ENCODE measurements at regions not wholly inside any gene's neighbourhood (a gene's known extent, or its start where the extent isn't known, plus 50 kb on each side); places are given as distances from the start of the nearest gene placed in this dataset.
"Not testable (repeated sequence)": the region's sequence is repeated elsewhere in the genome, so short reads cannot be mapped to it uniquely, and the experiment has no call there.

GRCh38 chr4:147217655-147218054 lies 263.2 kb upstream of the EDNRA start:
- H3K27ac Mint-ChIP-seq: no peak overlapping the region
- no peak overlapping the region for H3K4me3 Mint-ChIP-seq
- H3K36me3 Mint-ChIP-seq: no peaks in the 10 kb centered on the region

GRCh38 chr4:147219145-147219544 lies 261.8 kb upstream of the EDNRA start:
- H3K27ac Mint-ChIP-seq: no peak overlapping the region
- ATAC-seq (ENCODE audit: low read depth in 2 of 2) (no peak), DNase-seq (no peak)
- H3K4me1 Mint-ChIP-seq: no peaks in the 10 kb centered on the region
- no peak overlapping the region for H3K4me3 Mint-ChIP-seq
- H3K36me3 Mint-ChIP-seq: no peaks in the 10 kb centered on the region
- peaks cover 0 to 4% (median 0%) of the 10 kb centered on the region in 3 donors for H3K27me3 Mint-ChIP-seq
- peaks cover 0 to 4% (median 0%) of the 10 kb centered on the region in 7 donors for H3K9me3 Mint-ChIP-seq

More at GRCh38 chr4:147217655-147218054, 263.2 kb upstream of the EDNRA start:
- no peaks in the 10 kb centered on the region for H3K27me3 Mint-ChIP-seq
- peaks cover 0 to 5% (median 0%) of the 10 kb centered on the region in 7 donors for H3K9me3 Mint-ChIP-seq
- DNase-seq (no peak), ATAC-seq (ENCODE audit: low read depth in 2 of 2) (no peak)
- no peaks in the 10 kb centered on the region for H3K4me1 Mint-ChIP-seq

- Mint-ChIP-seq H3K27ac (no peak overlapping the region), H3K27me3 (peaks cover 0 to 4% (median 0%) of the 10 kb centered on the region in 3 donors), H3K36me3 (no peaks in the 10 kb centered on the region), H3K4me1 (no peaks in the 10 kb centered on the region), H3K9me3 (peaks cover 0 to 4% (median 1%) of the 10 kb centered on the region in 7 donors), H3K4me3 (no peak overlapping the region)
- DNase-seq: no peak
- ATAC-seq (ENCODE audit: low read depth in 2 of 2): no peak
Observed at GRCh38 chr4:147220833-147221232, 260.1 kb upstream of the EDNRA start.

- Mint-ChIP-seq H3K27me3 (peaks cover 0 to 4% (median 0%) of the 10 kb centered on the region in 3 donors), H3K4me1 (no peaks in the 10 kb centered on the region), H3K9me3 (peaks cover 0 to 4% (median 1%) of the 10 kb centered on the region in 7 donors), H3K4me3 (no peak overlapping the region), H3K36me3 (no peaks in the 10 kb centered on the region), H3K27ac (no peak overlapping the region)
- no peak for DNase-seq
- no peak for ATAC-seq (ENCODE audit: low read depth in 2 of 2)
Observed at GRCh38 chr4:147222906-147223305, 258.0 kb upstream of the EDNRA start.

- no peak overlapping the region for H3K27ac Mint-ChIP-seq
- ATAC-seq (ENCODE audit: low read depth in 2 of 2): no peak
- no peak overlapping the region for H3K4me3 Mint-ChIP-seq
- DNase-seq: no peak
- no peaks in the 10 kb centered on the region for H3K4me1 Mint-ChIP-seq
- H3K27me3 Mint-ChIP-seq: peaks cover 0 to 4% (median 0%) of the 10 kb centered on the region in 3 donors
- peaks cover 0 to 4% (median 1%) of the 10 kb centered on the region in 7 donors for H3K9me3 Mint-ChIP-seq
- H3K36me3 Mint-ChIP-seq: no peaks in the 10 kb centered on the region
Observed at GRCh38 chr4:147223576-147223975, 257.3 kb upstream of the EDNRA start.

- H3K36me3 Mint-ChIP-seq: no peaks in the 10 kb centered on the region
- H3K27me3 Mint-ChIP-seq: no peaks in the 10 kb centered on the region
- no peak for DNase-seq
- H3K4me1 Mint-ChIP-seq: no peaks in the 10 kb centered on the region
- no peak for ATAC-seq (ENCODE audit: low read depth in 2 of 2)
- H3K4me3 Mint-ChIP-seq: no peak overlapping the region
- no peak overlapping the region for H3K27ac Mint-ChIP-seq
- peaks cover 0 to 2% (median 0%) of the 10 kb centered on the region in 7 donors for H3K9me3 Mint-ChIP-seq
Observed at GRCh38 chr4:147236806-147237205, 244.1 kb upstream of the EDNRA start.

- Mint-ChIP-seq H3K4me3 (no peak overlapping the region), H3K4me1 (no peaks in the 10 kb centered on the region), H3K27me3 (no peaks in the 10 kb centered on the region), H3K9me3 (peaks cover 0 to 5% (median 0%) of the 10 kb centered on the region in 7 donors), H3K27ac (no peak overlapping the region), H3K36me3 (no peaks in the 10 kb centered on the region)
- DNase-seq (no peak), ATAC-seq (ENCODE audit: low read depth in 2 of 2) (no peak)
Observed at GRCh38 chr4:147244786-147245185, 236.1 kb upstream of the EDNRA start.

- Mint-ChIP-seq H3K27me3 (no peaks in the 10 kb centered on the region), H3K4me1 (no peaks in the 10 kb centered on the region), H3K9me3 (peaks cover 0 to 8% (median 2%) of the 10 kb centered on the region in 7 donors), H3K36me3 (no peaks in the 10 kb centered on the region), H3K27ac (no peak overlapping the region), H3K4me3 (no peak overlapping the region)
- no peak for DNase-seq
- ATAC-seq (ENCODE audit: low read depth in 2 of 2): no peak
Observed at GRCh38 chr4:147246096-147246495, 234.8 kb upstream of the EDNRA start.

- ATAC-seq (ENCODE audit: low read depth in 2 of 2); DNase-seq; H3K27ac Mint-ChIP-seq; H3K4me1 Mint-ChIP-seq; H3K4me3 Mint-ChIP-seq; H3K36me3 Mint-ChIP-seq; H3K27me3 Mint-ChIP-seq: not testable (repeated sequence)
- peaks cover 0 to 12% (median 2%) of the 10 kb centered on the region in 7 donors for H3K9me3 Mint-ChIP-seq
Observed at GRCh38 chr4:147246528-147246927, 234.4 kb upstream of the EDNRA start.

- DNase-seq: no peak
- Mint-ChIP-seq H3K27ac (no peak overlapping the region), H3K4me3 (no peak overlapping the region), H3K9me3 (peaks cover 0 to 14% (median 3%) of the 10 kb centered on the region in 7 donors), H3K36me3 (no peaks in the 10 kb centered on the region), H3K4me1 (no peaks in the 10 kb centered on the region), H3K27me3 (no peaks in the 10 kb centered on the region)
- no peak for ATAC-seq (ENCODE audit: low read depth in 2 of 2)
Observed at GRCh38 chr4:147247579-147247978, 233.3 kb upstream of the EDNRA start.

GRCh38 chr4:147250062-147250461 lies 230.8 kb upstream of the EDNRA start:
- H3K27ac Mint-ChIP-seq: no peak overlapping the region
- peaks cover 0 to 15% (median 8%) of the 10 kb centered on the region in 7 donors for H3K9me3 Mint-ChIP-seq
- DNase-seq (no peak), ATAC-seq (ENCODE audit: low read depth in 2 of 2) (no peak)
- no peak overlapping the region for H3K4me3 Mint-ChIP-seq
- no peaks in the 10 kb centered on the region for H3K27me3 Mint-ChIP-seq
- no peaks in the 10 kb centered on the region for H3K4me1 Mint-ChIP-seq
- no peaks in the 10 kb centered on the region for H3K36me3 Mint-ChIP-seq

GRCh38 chr4:147255268-147255667 lies 225.6 kb upstream of the EDNRA start:
- not testable (repeated sequence) for H3K4me3 Mint-ChIP-seq; H3K27ac Mint-ChIP-seq; DNase-seq; H3K4me1 Mint-ChIP-seq; H3K36me3 Mint-ChIP-seq; H3K27me3 Mint-ChIP-seq; ATAC-seq (ENCODE audit: low read depth in 2 of 2)
- H3K9me3 Mint-ChIP-seq: peaks cover 0 to 20% (median 6%) of the 10 kb centered on the region in 7 donors

- not testable (repeated sequence) for ATAC-seq (ENCODE audit: low read depth in 2 of 2); H3K4me3 Mint-ChIP-seq; H3K27ac Mint-ChIP-seq; DNase-seq; H3K36me3 Mint-ChIP-seq; H3K27me3 Mint-ChIP-seq; H3K4me1 Mint-ChIP-seq
- peaks cover 1 to 12% (median 3%) of the 10 kb centered on the region in 7 donors for H3K9me3 Mint-ChIP-seq
Observed at GRCh38 chr4:147259271-147259670, 221.6 kb upstream of the EDNRA start.

- no peak for DNase-seq
- H3K4me1 Mint-ChIP-seq: no peaks in the 10 kb centered on the region
- ATAC-seq (ENCODE audit: low read depth in 2 of 2): no peak
- H3K9me3 Mint-ChIP-seq: peaks cover 0 to 12% (median 3%) of the 10 kb centered on the region in 7 donors
- H3K27me3 Mint-ChIP-seq: no peaks in the 10 kb centered on the region
- H3K36me3 Mint-ChIP-seq: no peaks in the 10 kb centered on the region
- no peak overlapping the region for H3K27ac Mint-ChIP-seq
- no peak overlapping the region for H3K4me3 Mint-ChIP-seq
Observed at GRCh38 chr4:147284256-147284835, 196.6 kb upstream of the EDNRA start.

GRCh38 chr4:147284935-147285334 lies 196.0 kb upstream of the EDNRA start:
- Mint-ChIP-seq H3K27me3 (no peaks in the 10 kb centered on the region), H3K9me3 (peaks cover 0 to 12% (median 3%) of the 10 kb centered on the region in 7 donors), H3K36me3 (no peaks in the 10 kb centered on the region), H3K4me3 (no peak overlapping the region), H3K27ac (no peak overlapping the region), H3K4me1 (no peaks in the 10 kb centered on the region)
- DNase-seq (no peak), ATAC-seq (ENCODE audit: low read depth in 2 of 2) (no peak)

All from naive B cell (primary cell).